ENCODE measurements at regions not wholly inside any gene's neighbourhood (a gene's known extent, or its start where the extent isn't known, plus 50 kb on each side); places are given as distances from the start of the nearest gene placed in this dataset.

DNA sequence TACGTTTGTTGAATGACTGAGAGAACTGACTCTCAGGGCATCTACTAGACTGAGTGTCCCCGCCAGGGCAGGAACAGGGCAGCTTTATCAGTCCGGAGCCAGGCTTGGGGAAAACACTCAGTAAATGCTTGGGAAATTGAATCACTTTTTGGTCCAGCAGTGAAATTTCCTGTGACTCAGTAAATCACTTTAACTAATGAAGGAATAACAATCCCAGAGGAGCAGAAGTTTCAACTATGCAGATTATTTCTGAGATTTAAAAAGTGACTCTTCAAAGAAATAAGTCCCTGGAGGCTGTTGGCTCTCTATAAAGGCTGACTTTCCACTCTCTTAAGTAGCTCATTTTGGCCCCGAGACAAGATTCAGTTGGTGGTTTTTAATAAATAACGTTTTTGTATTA, 101.8 kb downstream of the FOXL1 start:
- no peaks in the 10 kb centered on the region for H3K9me3 ChIP-seq (ENCODE audit: control insufficient read depth, insufficient read depth, low read depth, low read length)
- no peak overlapping the region for H3K27ac ChIP-seq (ENCODE audit: extremely low read depth, low read depth, low read length)
- no peak overlapping the region for H3K4me3 ChIP-seq (ENCODE audit: low read depth, low read length)
- POLR2A ChIA-PET, result no interaction called here
- H3K4me1 ChIP-seq (ENCODE audit: control insufficient read depth, insufficient read depth, low read length), result no peaks in the 10 kb centered on the region
- no peaks in the 10 kb centered on the region for H3K36me3 ChIP-seq (ENCODE audit: control insufficient read depth in 2 of 2, insufficient read depth in 1 of 2, low read length in 2 of 2)
- TF ChIP-seq REPIN1 (tag by site-specific recombination; IDR thresholded peaks at IDR 0.05; ENCODE audit: low read depth) (no peak), ZNF335 (tag by site-specific recombination; conservative IDR thresholded peaks at IDR 0.05) (no peak), ZNF830 (tag by site-specific recombination; IDR thresholded peaks at IDR 0.05; ENCODE audit: low read depth) (no peak), ZBTB6 (tag by site-specific recombination; IDR thresholded peaks at IDR 0.05) (no peak), ZNF140 (tag by site-specific recombination; IDR thresholded peaks at IDR 0.05) (no peak), ZNF488 (tag by site-specific recombination; IDR thresholded peaks at IDR 0.05) (no peak)
- TF ChIP-seq, protein P1, sequence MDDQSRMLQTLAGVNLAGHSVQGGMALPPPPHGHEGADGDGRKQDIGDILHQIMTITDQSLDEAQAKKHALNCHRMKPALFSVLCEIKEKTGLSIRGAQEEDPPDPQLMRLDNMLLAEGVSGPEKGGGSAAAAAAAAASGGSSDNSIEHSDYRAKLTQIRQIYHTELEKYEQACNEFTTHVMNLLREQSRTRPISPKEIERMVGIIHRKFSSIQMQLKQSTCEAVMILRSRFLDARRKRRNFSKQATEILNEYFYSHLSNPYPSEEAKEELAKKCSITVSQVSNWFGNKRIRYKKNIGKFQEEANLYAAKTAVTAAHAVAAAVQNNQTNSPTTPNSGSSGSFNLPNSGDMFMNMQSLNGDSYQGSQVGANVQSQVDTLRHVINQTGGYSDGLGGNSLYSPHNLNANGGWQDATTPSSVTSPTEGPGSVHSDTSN (CRISPR knock-in tag; IDR thresholded peaks at IDR 0.05), result no peak
- CTCF ChIA-PET, result interaction anchor here (0.6 to 1.0 kb wide), 2 partner anchors 84 kb away, joined by 3 to 4 read pairs; no protein-coding TSS in a partner anchor

GRCh38 chr16:86680661-86681030, 102.3 kb downstream of the FOXL1 start:
- no peaks in the 10 kb centered on the region for H3K36me3 ChIP-seq (ENCODE audit: control insufficient read depth in 2 of 2, insufficient read depth in 1 of 2, low read length in 2 of 2)
- POLR2A ChIA-PET, result no interaction called here
- no peak overlapping the region for H3K27ac ChIP-seq (ENCODE audit: extremely low read depth, low read depth, low read length)
- CTCF ChIA-PET, result interaction anchor here (0.6 to 1.0 kb wide), 2 partner anchors 83 to 84 kb away, joined by 3 to 4 read pairs; no protein-coding TSS in a partner anchor
- no peak for TF ChIP-seq ZNF654 (tag by site-specific recombination; IDR thresholded peaks at IDR 0.05; ENCODE audit: low read depth)
- TF ChIP-seq MYNN (tag by site-specific recombination; IDR thresholded peaks at IDR 0.05; ENCODE audit: borderline replicate concordance), result no peak
- TF ChIP-seq WT1 (tag by site-specific recombination; IDR thresholded peaks at IDR 0.05), result no peak
- no peak for TF ChIP-seq ZNF121 (tag by site-specific recombination; IDR thresholded peaks at IDR 0.05)
- TF ChIP-seq ZNF510 (tag by site-specific recombination; IDR thresholded peaks at IDR 0.05; ENCODE audit: insufficient replicate concordance), result no peak
- no peak for TF ChIP-seq KLF7 (tag by site-specific recombination; IDR thresholded peaks at IDR 0.05; ENCODE audit: borderline replicate concordance)
- TF ChIP-seq REPIN1 (tag by site-specific recombination; IDR thresholded peaks at IDR 0.05; ENCODE audit: low read depth), result no peak
- no peak for TF ChIP-seq KLF10 (tag by site-specific recombination; IDR thresholded peaks at IDR 0.05)
- no peak for TF ChIP-seq ZFP69B (tag by site-specific recombination; IDR thresholded peaks at IDR 0.05)
- no peak for TF ChIP-seq ZBTB26 (tag by site-specific recombination; optimal IDR thresholded peaks at IDR 0.05)
- H3K4me3 ChIP-seq (ENCODE audit: low read depth, low read length), result no peak overlapping the region
- H3K4me1 ChIP-seq (ENCODE audit: control insufficient read depth, insufficient read depth, low read length), result no peaks in the 10 kb centered on the region
- H3K9me3 ChIP-seq (ENCODE audit: control insufficient read depth, insufficient read depth, low read depth, low read length), result no peaks in the 10 kb centered on the region

- H3K4me1 ChIP-seq (ENCODE audit: control insufficient read depth, insufficient read depth, low read length), result no peaks in the 10 kb centered on the region
- no peaks in the 10 kb centered on the region for H3K36me3 ChIP-seq (ENCODE audit: control insufficient read depth in 2 of 2, insufficient read depth in 1 of 2, low read length in 2 of 2)
- POLR2A ChIA-PET, result no interaction called here
- CTCF ChIA-PET, result interaction anchor here (0.6 kb wide), 1 partner anchor 85 kb away, joined by 4 read pairs; no protein-coding TSS in a partner anchor
- no peak for TF ChIP-seq ZNF548 (tag by site-specific recombination; IDR thresholded peaks at IDR 0.05)
- TF ChIP-seq RBAK (tag by site-specific recombination; IDR thresholded peaks at IDR 0.05), result no peak
- TF ChIP-seq ZNF416 (tag by site-specific recombination; IDR thresholded peaks at IDR 0.05), result no peak
- H3K27ac ChIP-seq (ENCODE audit: extremely low read depth, low read depth, low read length), result no peak overlapping the region
- H3K4me3 ChIP-seq (ENCODE audit: low read depth, low read length), result no peak overlapping the region
- H3K9me3 ChIP-seq (ENCODE audit: control insufficient read depth, insufficient read depth, low read depth, low read length), result no peaks in the 10 kb centered on the region
Observed at GRCh38 chr16:86681031-86681756, 102.8 kb downstream of the FOXL1 start.
